Osteocyte (in vitro differentiated cells): ENCODE measurements at regions not wholly inside any gene's neighbourhood (a gene's known extent, or its start where the extent isn't known, plus 50 kb on each side); places are given as distances from the start of the nearest gene placed in this dataset.

Experiments
- DNase-seq: peaks from one replicate; pipeline ENCODE4 v3.0.0; 2021; ENCODE audit warnings: mixed read lengths; ENCODE audit not compliant: unreplicated experiment; ENCODE audit errors: extremely low spot score
- H3K27ac Mint-ChIP-seq: one replicate; pipeline ENCODE4 v1.8.0; 2021; ENCODE audit warnings: mild to moderate bottlenecking, mixed read lengths; ENCODE audit not compliant: unreplicated experiment
- H3K27me3 Mint-ChIP-seq: one replicate; pipeline ENCODE4 v1.8.0; 2021; ENCODE audit warnings: mixed read lengths; ENCODE audit not compliant: unreplicated experiment
- H3K36me3 Mint-ChIP-seq: one replicate; pipeline ENCODE4 v1.8.0; 2021; ENCODE audit warnings: mixed read lengths; ENCODE audit not compliant: unreplicated experiment
- H3K4me1 Mint-ChIP-seq: one replicate; pipeline ENCODE4 v1.8.0; 2021; ENCODE audit warnings: mixed read lengths; ENCODE audit not compliant: unreplicated experiment
- H3K4me3 Mint-ChIP-seq: one replicate; pipeline ENCODE4 v1.8.0; 2021; ENCODE audit warnings: mild to moderate bottlenecking, moderate library complexity, mixed read lengths; ENCODE audit not compliant: unreplicated experiment
- H3K9me3 Mint-ChIP-seq: one replicate; pipeline ENCODE4 v1.8.0; 2021; ENCODE audit warnings: mixed read lengths; ENCODE audit not compliant: unreplicated experiment
- TF ChIP-seq, protein P1 (sequence below): fragments of 200-600 bp; sonication (generic); IDR thresholded peaks from 2 replicates; pipeline ENCODE4 v1.5.0; 2021; ENCODE audit warnings: antibody characterized with exemption, mild to moderate bottlenecking, moderate library complexity

- TF ChIP-seq, protein P1, sequence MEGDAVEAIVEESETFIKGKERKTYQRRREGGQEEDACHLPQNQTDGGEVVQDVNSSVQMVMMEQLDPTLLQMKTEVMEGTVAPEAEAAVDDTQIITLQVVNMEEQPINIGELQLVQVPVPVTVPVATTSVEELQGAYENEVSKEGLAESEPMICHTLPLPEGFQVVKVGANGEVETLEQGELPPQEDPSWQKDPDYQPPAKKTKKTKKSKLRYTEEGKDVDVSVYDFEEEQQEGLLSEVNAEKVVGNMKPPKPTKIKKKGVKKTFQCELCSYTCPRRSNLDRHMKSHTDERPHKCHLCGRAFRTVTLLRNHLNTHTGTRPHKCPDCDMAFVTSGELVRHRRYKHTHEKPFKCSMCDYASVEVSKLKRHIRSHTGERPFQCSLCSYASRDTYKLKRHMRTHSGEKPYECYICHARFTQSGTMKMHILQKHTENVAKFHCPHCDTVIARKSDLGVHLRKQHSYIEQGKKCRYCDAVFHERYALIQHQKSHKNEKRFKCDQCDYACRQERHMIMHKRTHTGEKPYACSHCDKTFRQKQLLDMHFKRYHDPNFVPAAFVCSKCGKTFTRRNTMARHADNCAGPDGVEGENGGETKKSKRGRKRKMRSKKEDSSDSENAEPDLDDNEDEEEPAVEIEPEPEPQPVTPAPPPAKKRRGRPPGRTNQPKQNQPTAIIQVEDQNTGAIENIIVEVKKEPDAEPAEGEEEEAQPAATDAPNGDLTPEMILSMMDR: no peak
- Mint-ChIP-seq H3K4me3 (no peak overlapping the region), H3K27ac (no peak overlapping the region), H3K27me3 (peaks cover 7% of the 10 kb centered on the region), H3K4me1 (no peaks in the 10 kb centered on the region), H3K9me3 (no peaks in the 10 kb centered on the region), H3K36me3 (no peaks in the 10 kb centered on the region)
- no peak for DNase-seq
Measured at GRCh38 chr11:122399375-122399774, 256.1 kb upstream of the UBASH3B start.

DNA sequence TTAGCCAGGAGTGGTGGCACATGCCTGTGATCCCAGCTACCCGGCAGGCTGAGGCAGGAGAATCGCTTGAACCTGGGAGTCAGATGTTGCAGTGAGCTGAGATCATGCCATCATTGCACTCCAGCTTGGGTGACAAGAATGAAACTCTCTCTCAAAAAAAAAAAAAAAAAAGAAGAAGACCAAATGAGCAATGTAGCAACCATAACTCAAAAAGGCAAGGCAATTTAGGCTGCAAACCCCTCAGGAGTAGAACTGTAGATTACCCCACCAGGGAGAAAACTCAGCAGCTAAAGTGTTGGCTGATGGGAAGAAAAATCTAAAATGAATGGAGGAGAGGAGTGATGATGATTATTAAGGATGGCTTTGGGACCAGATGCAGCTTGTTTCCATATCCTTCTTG, 256.7 kb upstream of the UBASH3B start:
- no peaks in the 10 kb centered on the region for H3K4me1 Mint-ChIP-seq
- H3K36me3 Mint-ChIP-seq: no peaks in the 10 kb centered on the region
- no peak for DNase-seq
- peaks cover 7% of the 10 kb centered on the region for H3K27me3 Mint-ChIP-seq
- no peak overlapping the region for H3K4me3 Mint-ChIP-seq
- H3K27ac Mint-ChIP-seq: no peak overlapping the region
- H3K9me3 Mint-ChIP-seq: no peaks in the 10 kb centered on the region
- TF ChIP-seq, protein P1: no peak

DNA sequence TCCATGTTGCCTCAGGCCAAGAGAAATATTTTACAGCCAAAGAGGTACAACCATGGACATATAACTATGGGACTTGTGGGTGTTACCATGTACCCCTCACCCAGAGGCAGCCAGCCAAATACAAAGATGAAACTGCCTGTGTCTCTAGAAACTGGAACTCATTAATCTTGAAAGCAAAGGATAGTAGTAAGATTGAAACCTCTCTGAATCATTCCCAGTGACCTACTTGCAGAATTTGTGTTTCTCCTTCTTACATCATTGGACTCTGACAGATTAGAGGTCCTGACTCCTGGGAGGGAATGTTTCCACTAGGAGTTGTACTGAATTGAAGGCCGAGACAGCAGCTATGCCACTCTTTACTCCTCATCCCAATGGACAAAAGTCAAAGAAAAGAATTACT, 257.4 kb upstream of the UBASH3B start:
- H3K27ac Mint-ChIP-seq: no peak overlapping the region
- no peak overlapping the region for H3K4me3 Mint-ChIP-seq
- H3K9me3 Mint-ChIP-seq: no peaks in the 10 kb centered on the region
- peaks cover 7% of the 10 kb centered on the region for H3K27me3 Mint-ChIP-seq
- TF ChIP-seq, protein P1: no peak
- DNase-seq: no peak
- no peaks in the 10 kb centered on the region for H3K4me1 Mint-ChIP-seq
- no peaks in the 10 kb centered on the region for H3K36me3 Mint-ChIP-seq

- no peaks in the 10 kb centered on the region for H3K9me3 Mint-ChIP-seq
- H3K36me3 Mint-ChIP-seq: no peaks in the 10 kb centered on the region
- TF ChIP-seq, protein P1: no peak
- no peak overlapping the region for H3K4me3 Mint-ChIP-seq
- no peaks in the 10 kb centered on the region for H3K4me1 Mint-ChIP-seq
- no peak for DNase-seq
- no peaks in the 10 kb centered on the region for H3K27me3 Mint-ChIP-seq
- H3K27ac Mint-ChIP-seq: no peak overlapping the region
Measured at GRCh38 chr11:122395282-122395681, 260.2 kb upstream of the UBASH3B start.

GRCh38 chr11:122394313-122394712, 261.2 kb upstream of the UBASH3B start:
- no peak overlapping the region for H3K27ac Mint-ChIP-seq

More at GRCh38 chr11:122394313-122394712, 261.2 kb upstream of the UBASH3B start:
- Mint-ChIP-seq H3K4me1 (no peaks in the 10 kb centered on the region), H3K4me3 (no peak overlapping the region), H3K36me3 (no peaks in the 10 kb centered on the region), H3K9me3 (no peaks in the 10 kb centered on the region), H3K27me3 (no peaks in the 10 kb centered on the region)
- DNase-seq: no peak
- TF ChIP-seq, protein P1: no peak
